Erythroblast (primary cell): ENCODE measurements at regions not wholly inside any gene's neighbourhood (a gene's known extent, or its start where the extent isn't known, plus 50 kb on each side); places are given as distances from the start of the nearest gene placed in this dataset.

Source experiments
- DNase-seq, 2 experiments: peaks; one replicate each; lab custom pipeline; 2025; lab: John Stamatoyannopoulos, UW
- GATA1 ChIP-seq: IDR thresholded peaks from 2 replicates; pipeline ENCODE4 v1.6.1; 2011; ENCODE audit warnings: low read depth, mild to moderate bottlenecking, control low read depth, low read length, moderate library complexity
- POLR2A ChIP-seq: IDR thresholded peaks from 2 replicates; pipeline ENCODE4 v1.6.1; 2011; ENCODE audit warnings: mild to moderate bottlenecking, low read length

DNA sequence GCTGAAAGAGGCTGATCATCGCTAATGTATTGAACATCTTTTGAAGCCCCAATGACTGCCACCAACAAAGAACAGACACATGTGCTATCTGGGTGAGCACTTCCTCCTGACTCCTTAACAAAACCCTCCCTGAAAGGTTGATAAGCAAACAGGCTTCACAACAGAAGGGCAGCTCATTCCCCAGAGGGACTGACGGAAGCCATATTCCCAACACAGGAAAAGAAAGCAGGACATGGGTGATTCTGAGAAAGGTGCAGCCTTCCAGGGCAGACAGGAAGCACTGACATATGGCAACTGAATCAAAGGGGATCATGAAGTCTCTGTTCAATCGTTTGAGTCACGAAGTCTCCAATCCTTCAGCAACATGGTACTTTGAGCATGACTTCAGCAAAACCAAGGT is 929.0 kb downstream of the MCTP2 start:
- no peak for DNase-seq
- TF ChIP-seq POLR2A (no peak), GATA1 (no peak)

DNA sequence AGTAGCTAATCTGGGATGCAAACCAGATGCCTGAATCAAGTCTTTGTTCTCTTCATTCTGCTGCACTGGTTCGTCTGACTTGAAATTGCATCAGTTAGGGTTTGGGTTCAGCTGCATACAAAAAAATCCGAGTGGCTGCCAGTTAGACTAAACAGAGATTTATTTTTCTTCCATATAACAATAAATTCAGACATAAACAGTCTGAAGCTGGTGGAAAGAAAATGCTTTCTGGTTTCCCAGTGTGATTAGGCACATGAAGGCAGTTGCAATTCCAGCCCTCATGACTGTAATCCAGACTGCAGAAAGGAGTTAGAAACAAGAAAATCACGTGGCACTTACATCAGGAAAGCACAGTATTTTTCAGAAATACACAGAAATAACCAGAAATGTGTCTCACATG is 930.7 kb downstream of the MCTP2 start:
- TF ChIP-seq GATA1 (no peak), POLR2A (no peak)
- no peak for DNase-seq

DNA sequence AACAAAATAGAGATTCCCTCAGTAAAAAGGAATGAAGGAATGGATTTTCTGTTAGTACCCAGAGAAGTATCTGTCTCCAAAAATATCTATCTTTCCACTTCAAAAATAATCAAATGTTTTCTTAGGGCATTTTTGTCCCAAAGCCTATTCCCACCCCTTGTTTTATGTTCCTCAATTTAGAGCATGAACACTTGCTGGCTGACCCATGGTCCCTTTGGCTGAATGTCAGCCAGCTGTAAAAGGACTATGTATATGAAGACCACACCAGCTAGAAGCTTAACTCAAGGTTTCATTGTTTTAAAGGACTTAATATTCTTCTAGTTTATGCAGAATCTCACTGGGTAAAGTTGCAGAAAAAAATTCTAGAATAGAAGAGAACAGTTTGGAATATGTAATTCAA is 931.2 kb downstream of the MCTP2 start:
- no peak for DNase-seq
- no peak for TF ChIP-seq GATA1
- TF ChIP-seq POLR2A, result no peak

DNA sequence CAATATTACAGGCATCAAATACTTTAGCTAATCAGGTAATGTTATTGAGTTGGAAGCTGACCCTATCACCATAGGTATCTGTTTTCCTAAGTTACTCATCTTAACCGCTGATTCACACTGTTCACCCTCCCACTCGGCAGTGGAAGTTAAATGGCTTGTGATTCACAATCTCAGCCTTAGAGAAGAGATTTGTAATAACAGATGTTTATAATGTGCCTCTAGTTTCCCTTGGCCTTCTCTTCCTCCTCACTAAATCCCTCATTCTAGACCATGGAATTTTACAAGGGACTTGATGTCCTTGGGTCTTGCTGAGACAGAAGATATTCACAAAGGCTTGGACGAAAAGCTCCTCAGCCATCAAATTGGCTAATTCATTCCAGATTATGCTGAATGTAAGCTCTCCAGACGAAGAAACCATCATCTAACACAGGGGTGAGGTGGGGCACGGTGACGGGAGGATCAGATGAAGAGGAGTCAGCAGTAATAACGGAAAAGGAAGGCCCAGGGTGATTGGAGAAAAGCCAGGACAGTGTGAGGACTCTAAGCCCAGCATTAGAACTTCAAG is 931.7 kb downstream of the MCTP2 start:
- TF ChIP-seq GATA1 (no peak), POLR2A (no peak)
- no peak for DNase-seq

DNA sequence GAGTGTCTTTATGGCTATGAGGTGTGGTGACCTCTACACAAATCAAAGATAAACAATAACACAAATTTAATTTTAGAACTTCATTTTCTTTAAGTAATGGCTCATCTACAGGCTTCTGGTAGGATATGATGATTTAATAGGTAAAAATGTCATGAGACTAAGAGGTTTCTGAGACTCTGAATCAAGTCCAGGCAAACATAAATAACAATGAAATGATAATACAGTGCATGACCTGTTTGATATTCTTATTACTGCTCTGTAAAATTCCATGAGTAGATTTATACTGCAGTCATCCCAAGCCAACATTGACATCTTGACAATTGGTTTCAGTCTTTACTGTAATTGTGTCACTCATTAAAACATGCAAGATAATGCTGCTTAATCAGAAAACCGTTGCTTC is 936.8 kb downstream of the MCTP2 start:
- TF ChIP-seq GATA1 (no peak), POLR2A (no peak)
- no peak for DNase-seq

DNA sequence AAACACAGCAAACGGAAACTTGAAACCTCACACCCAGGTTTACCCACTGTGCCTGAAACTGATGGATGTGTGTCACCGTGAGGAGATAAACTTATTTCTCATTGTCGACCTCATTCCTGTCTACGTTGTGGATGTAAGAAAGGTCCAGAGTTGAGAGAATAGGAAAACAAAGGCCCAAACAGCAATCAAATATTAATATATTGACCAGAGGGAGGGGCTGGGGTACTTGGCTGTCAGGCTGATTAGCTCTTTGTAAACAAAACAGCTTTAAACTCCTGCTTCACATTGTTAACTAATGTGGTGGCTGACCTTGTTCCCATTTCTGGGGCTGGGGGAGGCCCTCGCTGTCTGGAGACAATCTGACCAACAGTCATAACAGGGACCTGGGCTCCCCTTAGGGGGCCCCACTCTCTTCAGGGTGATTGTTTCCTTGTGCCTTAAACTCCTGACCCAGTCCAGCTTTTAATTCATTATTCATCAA is 937.6 kb downstream of the MCTP2 start:
- TF ChIP-seq GATA1 (no peak), POLR2A (no peak)
- DNase-seq, result no peak

DNA sequence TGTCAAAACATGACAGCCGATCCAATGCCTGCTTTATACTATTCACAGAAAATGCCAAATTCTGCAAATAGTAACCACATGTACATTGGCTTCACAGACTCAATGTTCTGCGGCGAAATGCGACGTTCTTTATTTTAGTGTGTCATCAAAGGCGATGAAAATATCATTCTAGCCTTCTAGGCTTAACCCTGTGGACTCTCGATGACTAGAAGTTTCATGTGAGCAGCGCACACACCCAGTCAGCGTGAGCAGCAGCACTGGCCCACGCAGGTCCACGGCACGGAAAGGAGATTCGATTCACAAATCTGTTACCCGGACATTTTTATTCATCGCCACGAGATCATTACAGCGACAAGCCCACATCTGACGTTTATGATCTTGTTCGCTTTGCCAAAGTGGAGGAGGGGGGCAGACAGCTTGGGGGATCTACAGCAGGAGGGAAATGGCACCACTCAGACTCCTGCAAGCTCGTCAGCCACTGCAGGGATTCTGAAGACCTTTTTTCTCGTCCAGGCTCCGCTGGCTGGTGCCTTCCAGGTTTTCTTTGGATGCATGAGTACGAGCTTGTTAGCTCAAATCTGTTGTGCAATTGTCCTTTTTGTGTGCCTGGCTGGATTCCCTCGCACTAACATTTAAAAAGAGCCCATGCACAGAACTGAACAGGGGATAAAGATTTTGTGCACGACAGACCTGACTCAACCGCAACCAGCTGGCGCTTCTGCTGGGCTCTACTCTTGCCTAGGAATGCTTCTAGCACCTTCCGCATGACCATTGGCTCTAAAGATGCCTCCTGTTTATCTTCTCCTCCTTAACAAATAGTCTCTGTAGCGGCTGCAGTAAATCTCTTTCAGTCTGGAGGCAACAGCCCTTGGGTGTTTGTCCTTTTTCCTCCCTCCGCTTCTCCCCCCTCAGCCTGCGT is 938.4 kb downstream of the MCTP2 start:
- DNase-seq, result no peak

DNA sequence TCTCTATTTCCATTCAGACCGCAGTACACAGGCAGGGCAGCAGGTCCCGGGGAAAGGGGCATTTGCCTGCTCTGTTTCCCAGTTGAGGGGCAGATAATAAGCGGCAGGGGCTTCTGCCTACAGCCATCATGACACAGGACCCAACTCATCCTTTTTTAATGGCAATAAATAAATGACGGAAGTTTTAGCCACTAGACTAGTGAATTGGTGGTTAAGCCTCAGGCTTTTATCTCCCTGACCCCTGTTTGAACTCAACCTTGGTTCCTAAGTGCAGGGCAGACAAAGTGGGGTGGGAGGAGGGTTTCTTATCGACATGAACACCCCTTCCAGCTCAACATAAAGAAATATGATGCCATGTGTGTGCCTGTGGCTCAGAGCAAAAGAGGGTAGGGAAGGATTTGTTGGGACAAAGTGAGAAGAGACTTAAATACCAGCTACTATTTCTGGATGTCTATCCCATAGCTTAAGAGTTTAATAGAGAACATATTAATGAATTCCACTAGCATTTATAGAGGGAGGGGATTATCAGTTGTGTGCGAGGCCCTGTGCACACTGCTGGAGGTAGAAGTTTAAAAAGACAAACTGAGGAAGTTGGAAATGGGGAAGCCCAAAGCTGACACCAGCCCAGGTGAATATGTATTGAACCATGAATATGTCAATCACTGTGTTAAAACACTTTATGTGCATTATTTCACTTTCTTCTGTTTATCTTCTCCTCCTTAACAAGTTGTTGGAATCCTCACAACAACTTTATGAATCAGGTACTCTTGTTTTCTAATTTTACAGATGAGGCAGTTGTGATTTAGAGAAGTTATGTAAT is 939.4 kb downstream of the MCTP2 start:
- TF ChIP-seq GATA1 (no peak), POLR2A (no peak)
- no peak for DNase-seq

More for the DNA sequence above, 938.4 kb downstream of the MCTP2 start:
- TF ChIP-seq POLR2A, result no peak
- TF ChIP-seq GATA1, result no peak

DNA sequence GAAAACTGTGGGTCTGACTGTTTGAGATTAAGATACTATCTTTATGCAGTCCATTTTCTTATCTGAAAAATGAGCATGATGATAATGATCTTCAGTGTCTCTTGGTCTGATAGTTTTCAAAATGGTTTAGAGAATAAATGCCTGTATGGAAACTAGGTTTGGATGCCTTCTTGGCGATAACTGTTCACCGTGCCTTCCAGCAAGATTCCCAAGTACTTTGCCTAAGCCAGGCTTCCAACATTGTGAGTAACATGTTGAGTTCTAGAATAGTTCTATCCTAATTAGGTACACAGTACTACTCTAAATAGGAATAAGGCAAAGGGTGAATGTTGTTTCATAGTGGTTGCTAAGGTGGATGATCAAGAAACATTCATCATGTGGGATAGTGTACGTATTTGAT is 940.2 kb downstream of the MCTP2 start:
- TF ChIP-seq POLR2A, result no peak
- no peak for TF ChIP-seq GATA1
- no peak for DNase-seq

DNA sequence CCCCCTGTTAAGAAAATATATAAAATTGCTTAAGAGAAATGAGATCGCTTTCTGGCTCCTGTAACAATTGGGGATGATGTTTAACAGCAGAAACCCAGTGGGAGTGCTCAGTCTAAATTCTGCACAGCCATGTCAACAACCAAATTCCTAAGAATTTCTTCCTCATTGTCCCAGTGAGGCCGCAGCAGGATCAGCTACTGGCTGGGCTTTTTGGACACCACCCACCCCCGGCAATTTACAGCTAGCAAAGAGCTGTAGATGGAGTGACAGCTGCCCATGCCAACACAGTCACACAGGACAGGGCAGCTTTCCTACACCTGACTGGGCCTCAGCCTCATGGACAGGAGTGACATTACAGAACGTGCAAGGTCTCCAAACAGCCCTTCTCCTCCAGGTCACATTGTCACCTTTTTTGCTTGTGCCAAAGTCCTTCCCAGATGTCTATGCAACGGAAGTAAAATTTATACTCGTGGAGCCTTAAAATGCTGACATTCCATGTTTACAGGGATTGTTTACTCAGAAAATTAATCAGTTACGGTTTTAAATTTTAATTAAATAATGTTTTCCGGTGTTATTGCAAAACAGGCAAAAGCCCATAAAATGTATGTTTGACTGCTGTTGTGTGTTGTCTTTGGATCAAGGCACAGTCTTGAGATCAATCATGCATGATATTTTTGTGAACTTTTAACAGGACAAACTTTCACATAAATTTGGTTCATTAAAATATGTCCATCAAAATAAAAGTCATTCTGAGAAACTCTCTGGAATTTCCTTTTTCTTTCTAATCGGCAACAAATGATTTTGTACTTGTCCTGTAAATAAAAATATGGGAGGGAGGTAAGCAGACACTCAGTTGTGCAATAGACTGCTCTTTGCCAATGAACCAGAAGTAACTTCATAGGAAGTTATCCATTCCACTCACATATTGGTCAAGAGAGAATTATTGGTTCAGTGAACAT is 943.2 kb downstream of the MCTP2 start:
- TF ChIP-seq POLR2A (no peak), GATA1 (no peak)
- no peak for DNase-seq

DNA sequence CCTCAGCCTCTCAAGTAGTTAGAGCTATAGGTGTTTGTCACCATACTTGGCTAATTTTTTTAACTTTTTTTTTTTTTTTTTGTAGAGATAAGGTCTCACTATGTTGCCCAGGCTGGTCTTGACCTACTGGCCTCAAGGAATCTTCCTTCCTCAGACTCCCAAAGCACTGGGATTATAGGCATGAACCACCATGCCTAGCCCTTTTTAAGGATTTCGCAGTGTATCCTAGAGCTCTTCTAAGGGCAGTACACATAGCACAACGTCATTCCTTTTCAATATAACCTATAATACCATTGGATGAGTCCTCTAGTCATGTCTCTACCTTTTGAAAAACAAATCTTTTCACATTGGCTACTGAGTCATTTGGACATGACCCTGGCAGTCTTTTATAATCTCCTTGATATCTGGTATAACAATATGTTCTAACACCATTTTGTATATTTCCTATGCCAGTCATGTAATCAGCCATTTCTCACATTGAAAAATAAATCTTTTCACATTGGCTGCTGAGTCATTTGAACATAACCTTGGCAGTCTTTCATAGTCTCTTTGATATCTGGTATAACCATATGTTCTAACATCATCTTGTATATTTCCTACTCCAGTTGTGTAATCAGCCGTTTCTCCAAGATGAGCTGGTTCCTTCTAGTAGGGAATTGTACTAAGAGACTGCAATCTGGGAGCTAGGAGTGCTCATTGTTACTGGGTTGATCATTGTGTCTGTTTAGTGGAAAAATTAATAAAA is 944.7 kb downstream of the MCTP2 start:
- TF ChIP-seq GATA1 (no peak), POLR2A (no peak)
- no peak for DNase-seq
